HepG2 (cell line): ENCODE measurements at regions not wholly inside any gene's neighbourhood (a gene's known extent, or its start where the extent isn't known, plus 50 kb on each side); places are given as distances from the start of the nearest gene placed in this dataset.

Source experiments
- ATAC-seq: fragments of 200-7000 bp; cut with Tn5 transposase; 3 replicates; pipeline ENCODE4 v1.9.1; 2020; ENCODE audit warnings: mild to moderate bottlenecking, moderate library complexity
- BruUV-seq: library from RNA; stranded (reverse); fragments of 400-500 nt; replicated peaks from 2 replicates; lab custom pipeline; 2021; lab: Mats Ljungman, UMichigan
- CTCF ChIA-PET: fragments of 300-600 bp; formaldehyde crosslinking; extraction: SDS; loops from one replicate; lab custom pipeline; 2021; ENCODE audit warnings: low total read pairs, inconsistent platforms, low intra/inter-chr PET ratio; lab: Yijun Ruan, JAX
- POLR2A ChIA-PET: fragments of 350-600 bp; sonication (Branson Sonifier 250); formaldehyde crosslinking; loops from one replicate; lab custom pipeline; 2020; ENCODE audit warnings: antibody characterized with exemption, inconsistent platforms; lab: Yijun Ruan, JAX
- DNase-seq: peaks from one replicate; pipeline ENCODE4 v3.0.0-alpha.2; 2015; ENCODE audit warnings: low spot score
- FAIRE-seq: peaks from 3 replicates; lab custom pipeline; 2011; peaks lifted over from hg19 to GRCh38; lab: Jason Lieb, UNC
- H2AFZ ChIP-seq: one replicate; pipeline ENCODE4 v1.6.1; 2011; ENCODE audit warnings: low read length, inconsistent platforms
- H3K27ac ChIP-seq: fragments of 300-600 bp; 3 replicates; pipeline ENCODE4 v1.8.0; 2011; ENCODE audit warnings: mixed run types, mild to moderate bottlenecking, mixed read lengths, low read length, inconsistent platforms; ENCODE audit not compliant: insufficient read depth; ENCODE audit errors: extremely low read length
- H3K27me3 ChIP-seq, 2 experiments: fragments of 200-600 bp in 1 of 2; 2 replicates in 1 of 2; 3 replicates in 1 of 2; pipeline versions ENCODE4 v1.6.0 to v1.8.0; 2011; ENCODE audit warnings: low read length in 2 of 2, mild to moderate bottlenecking in 2 of 2, moderate library complexity in 2 of 2, inconsistent platforms in 1 of 2; ENCODE audit not compliant: insufficient read depth in 2 of 2, control insufficient read depth in 1 of 2
- H3K36me3 ChIP-seq, 2 experiments: fragments of 200-600 bp in 1 of 2; replicated peaks in 1 of 2; 2 replicates in 1 of 2; 3 replicates in 1 of 2; pipeline versions ENCODE4 v1.5.1 to v1.8.0; 2011; ENCODE audit warnings: low read length in 2 of 2, inconsistent platforms in 1 of 2; ENCODE audit not compliant: insufficient read depth in 2 of 2, control insufficient read depth in 1 of 2
- H3K4me1 ChIP-seq: 2 replicates; pipeline ENCODE4 v1.5.1; 2012; ENCODE audit warnings: low read length, inconsistent platforms; ENCODE audit not compliant: insufficient read depth
- H3K4me2 ChIP-seq: 2 replicates; pipeline ENCODE4 v1.6.0; 2011; ENCODE audit warnings: low read depth, low read length, inconsistent platforms
- H3K4me3 ChIP-seq, 3 experiments: fragments of 200-600 bp in 1 of 3; sonication (generic), shearing (Covaris generic) in 1 of 3; replicated peaks in 1 of 3; 2 replicates each; pipeline ENCODE4 v1.5.1; 2011 to 2016; ENCODE audit warnings: low read length in 3 of 3, inconsistent platforms in 2 of 3, low read depth in 2 of 3, mild to moderate bottlenecking in 2 of 3, control low read depth in 1 of 3, mixed read lengths in 1 of 3; ENCODE audit not compliant: insufficient read depth in 1 of 3
- H3K79me2 ChIP-seq: one replicate; pipeline ENCODE4 v1.6.1; 2011; ENCODE audit warnings: low read length, inconsistent platforms; ENCODE audit not compliant: insufficient read depth
- H3K9ac ChIP-seq: 2 replicates; pipeline ENCODE4 v1.6.0; 2011; ENCODE audit warnings: mild to moderate bottlenecking, low read depth, low read length, inconsistent platforms; ENCODE audit not compliant: insufficient read depth
- H3K9me3 ChIP-seq: 2 replicates; pipeline ENCODE4 v1.5.1; 2012; ENCODE audit warnings: mild to moderate bottlenecking, low read length
- H4K20me1 ChIP-seq: 2 replicates; pipeline ENCODE4 v1.6.0; 2011; ENCODE audit warnings: inconsistent platforms, mild to moderate bottlenecking, low read length, moderate library complexity; ENCODE audit not compliant: insufficient read depth
- CHCHD3 ChIP-seq: sonication (generic); formaldehyde crosslinking; IDR thresholded peaks from 2 replicates; pipeline ENCODE4 v1.8.0; 2022; ENCODE audit warnings: mild to moderate bottlenecking, missing genetic modification reagents, moderate library complexity
- DNMT1 ChIP-seq: sonication (generic); formaldehyde crosslinking; IDR thresholded peaks from 2 replicates; pipeline ENCODE4 v1.5.1; 2020; ENCODE audit warnings: mild to moderate bottlenecking, missing genetic modification reagents
- MAZ ChIP-seq, 2 experiments: sonication (generic) in 1 of 2; formaldehyde crosslinking in 1 of 2; IDR thresholded peaks; 2 replicates each; pipeline versions ENCODE4 v1.5.0 to v1.6.1; 2012 to 2020; ENCODE audit warnings: low read depth in 2 of 2, mild to moderate bottlenecking in 2 of 2, borderline replicate concordance in 1 of 2, improper control_type of control experiment in 1 of 2, low read length in 1 of 2, missing genetic modification reagents in 1 of 2, moderate library complexity in 1 of 2
- MED13 ChIP-seq: sonication (generic); formaldehyde crosslinking; IDR thresholded peaks from 2 replicates; pipeline ENCODE4 v1.5.0; 2020; ENCODE audit warnings: missing genetic modification reagents
- MTA3 ChIP-seq: sonication (generic); formaldehyde crosslinking; IDR thresholded peaks from 2 replicates; pipeline ENCODE4 v1.4.0; 2020; ENCODE audit warnings: missing genetic modification reagents
- NCOA5 ChIP-seq: sonication (generic); formaldehyde crosslinking; IDR thresholded peaks from 2 replicates; pipeline ENCODE4 v1.4.0; 2020; ENCODE audit warnings: missing genetic modification reagents
- NFE2L2 ChIP-seq: fragments of 150-350 bp; IDR thresholded peaks from 2 replicates; pipeline ENCODE4 v1.6.1; 2014; ENCODE audit warnings: low read length
- NFIB ChIP-seq: sonication (generic); formaldehyde crosslinking; IDR thresholded peaks from 2 replicates; pipeline ENCODE4 v1.9.0; 2021; ENCODE audit warnings: missing genetic modification reagents, mild to moderate bottlenecking, borderline replicate concordance
- SRSF1 ChIP-seq: fragments of 200-400 bp; formaldehyde crosslinking; optimal IDR thresholded peaks from 2 replicates; pipeline ENCODE3; 2017; ENCODE audit warnings: mild to moderate bottlenecking, low read depth, low read length, moderate library complexity
- ZNF160 ChIP-seq: sonication (generic); formaldehyde crosslinking; IDR thresholded peaks from 2 replicates; pipeline ENCODE4 v1.8.0; 2022; ENCODE audit warnings: mild to moderate bottlenecking, inconsistent platforms, missing genetic modification reagents
- ZNF234 ChIP-seq: sonication (generic); formaldehyde crosslinking; conservative IDR thresholded peaks from 2 replicates; pipeline ENCODE4 v1.5.1; 2020; ENCODE audit warnings: mild to moderate bottlenecking, missing genetic modification reagents
- ZNF3 ChIP-seq: IDR thresholded peaks from 2 replicates; pipeline ENCODE4 v1.7.0; 2017; ENCODE audit warnings: inconsistent platforms
- ZNF331 ChIP-seq: sonication (generic); formaldehyde crosslinking; IDR thresholded peaks from 2 replicates; pipeline ENCODE4 v1.4.0; 2020; ENCODE audit warnings: missing genetic modification reagents
- ZNF343 ChIP-seq: sonication (generic); formaldehyde crosslinking; IDR thresholded peaks from 2 replicates; pipeline ENCODE4 v1.4.0; 2020; ENCODE audit warnings: mild to moderate bottlenecking, missing genetic modification reagents
- ZNF605 ChIP-seq: sonication (generic); formaldehyde crosslinking; IDR thresholded peaks from 2 replicates; pipeline ENCODE4 v1.8.0; 2022; ENCODE audit warnings: mild to moderate bottlenecking, missing genetic modification reagents
- ZNF678 ChIP-seq: sonication (generic); formaldehyde crosslinking; IDR thresholded peaks from 2 replicates; pipeline ENCODE4 v1.4.0; 2020; ENCODE audit warnings: mild to moderate bottlenecking, missing genetic modification reagents
- ZZZ3 ChIP-seq: sonication (generic); formaldehyde crosslinking; IDR thresholded peaks from 2 replicates; pipeline ENCODE4 v1.4.0; 2020; ENCODE audit warnings: missing genetic modification reagents, mild to moderate bottlenecking, borderline replicate concordance
- WGBS: methylation state at CpG from one replicate; pipeline ENCODE4 v1.1.6; 2017; ENCODE audit warnings: low lambda C conversion rate; 5-methylcytosine and 5-hydroxymethylcytosine counted together
- in situ Hi-C: cut with HindIII; loops from 2 replicates; pipeline ENCODE4 v1.10.0; 2017; ENCODE audit warnings: low pct_unique_long_range_greater_than_20kb; ENCODE audit not compliant: extremely low pct_ligation_motif_present
- intact Hi-C: fragments of 100-400 bp; cut with micrococcal nuclease; formaldehyde crosslinking; loops from one replicate; pipeline ENCODE4 v1.10.0; 2022; ENCODE audit not compliant: unreplicated experiment
- TF ChIP-seq, protein P1 (sequence below): sonication (generic); formaldehyde crosslinking; IDR thresholded peaks from 2 replicates; pipeline ENCODE4 v1.5.0; 2020; ENCODE audit warnings: mild to moderate bottlenecking, missing genetic modification reagents, borderline replicate concordance

DNA sequence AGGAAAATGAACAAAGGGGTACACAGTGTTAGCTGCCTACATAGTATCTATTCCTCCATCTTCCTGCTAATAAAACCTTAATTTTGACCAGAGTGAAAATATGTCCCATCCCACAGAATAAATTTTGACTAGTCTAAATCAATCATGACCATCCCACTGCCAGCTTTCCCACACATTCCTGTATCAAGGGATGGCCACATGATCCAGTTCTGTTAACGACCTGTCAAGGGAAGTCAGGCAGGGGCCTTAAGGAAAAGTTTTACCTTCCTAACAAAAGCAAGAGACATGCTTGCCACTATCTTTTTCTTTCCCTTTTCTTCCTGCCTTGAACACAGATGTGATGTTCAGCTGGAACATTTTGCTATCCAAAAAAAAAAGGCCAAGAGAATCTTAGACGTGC lies 185.0 kb upstream of the CHAC2 start (continued):
- TF ChIP-seq MTA3 (CRISPR knock-in tag), result no peak
- TF ChIP-seq, protein P1, sequence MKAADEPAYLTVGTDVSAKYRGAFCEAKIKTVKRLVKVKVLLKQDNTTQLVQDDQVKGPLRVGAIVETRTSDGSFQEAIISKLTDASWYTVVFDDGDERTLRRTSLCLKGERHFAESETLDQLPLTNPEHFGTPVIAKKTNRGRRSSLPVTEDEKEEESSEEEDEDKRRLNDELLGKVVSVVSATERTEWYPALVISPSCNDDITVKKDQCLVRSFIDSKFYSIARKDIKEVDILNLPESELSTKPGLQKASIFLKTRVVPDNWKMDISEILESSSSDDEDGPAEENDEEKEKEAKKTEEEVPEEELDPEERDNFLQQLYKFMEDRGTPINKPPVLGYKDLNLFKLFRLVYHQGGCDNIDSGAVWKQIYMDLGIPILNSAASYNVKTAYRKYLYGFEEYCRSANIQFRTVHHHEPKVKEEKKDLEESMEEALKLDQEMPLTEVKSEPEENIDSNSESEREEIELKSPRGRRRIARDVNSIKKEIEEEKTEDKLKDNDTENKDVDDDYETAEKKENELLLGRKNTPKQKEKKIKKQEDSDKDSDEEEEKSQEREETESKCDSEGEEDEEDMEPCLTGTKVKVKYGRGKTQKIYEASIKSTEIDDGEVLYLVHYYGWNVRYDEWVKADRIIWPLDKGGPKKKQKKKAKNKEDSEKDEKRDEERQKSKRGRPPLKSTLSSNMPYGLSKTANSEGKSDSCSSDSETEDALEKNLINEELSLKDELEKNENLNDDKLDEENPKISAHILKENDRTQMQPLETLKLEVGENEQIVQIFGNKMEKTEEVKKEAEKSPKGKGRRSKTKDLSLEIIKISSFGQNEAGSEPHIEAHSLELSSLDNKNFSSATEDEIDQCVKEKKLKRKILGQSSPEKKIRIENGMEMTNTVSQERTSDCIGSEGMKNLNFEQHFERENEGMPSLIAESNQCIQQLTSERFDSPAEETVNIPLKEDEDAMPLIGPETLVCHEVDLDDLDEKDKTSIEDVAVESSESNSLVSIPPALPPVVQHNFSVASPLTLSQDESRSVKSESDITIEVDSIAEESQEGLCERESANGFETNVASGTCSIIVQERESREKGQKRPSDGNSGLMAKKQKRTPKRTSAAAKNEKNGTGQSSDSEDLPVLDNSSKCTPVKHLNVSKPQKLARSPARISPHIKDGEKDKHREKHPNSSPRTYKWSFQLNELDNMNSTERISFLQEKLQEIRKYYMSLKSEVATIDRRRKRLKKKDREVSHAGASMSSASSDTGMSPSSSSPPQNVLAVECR, result no peak
- TF ChIP-seq SRSF1, result no peak

DNA sequence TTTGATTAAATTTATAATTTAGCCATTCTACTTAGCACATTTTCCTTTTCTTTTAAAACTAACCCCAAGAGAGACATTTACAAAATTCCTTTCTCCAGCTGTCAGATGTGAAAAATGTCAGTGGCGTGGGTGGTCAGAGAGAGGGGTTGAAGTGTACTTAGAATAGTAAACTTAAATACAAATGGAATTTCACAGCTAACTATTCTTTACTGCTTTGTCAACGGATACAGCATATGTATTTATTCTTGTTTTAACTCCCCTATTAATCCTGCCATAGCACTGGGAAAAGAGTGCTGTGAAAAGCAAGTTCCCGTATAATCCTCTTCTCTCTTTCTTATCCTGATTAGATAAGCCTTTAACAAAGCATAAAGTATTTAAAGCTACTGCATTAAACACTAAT lies 191.4 kb upstream of the CHAC2 start:
- Histone ChIP-seq H3K9ac (no peak overlapping the region), H3K4me3 (no peak overlapping the region), H4K20me1 (no peaks in the 10 kb centered on the region), H3K4me1 (no peaks in the 10 kb centered on the region), H3K79me2 (no peaks in the 10 kb centered on the region), H3K9me3 (no peaks in the 10 kb centered on the region), H3K4me2 (no peak overlapping the region), H3K36me3 (no peaks in the 10 kb centered on the region), H3K27me3 (peaks cover 0 to 11% of the 10 kb centered on the region in 2 experiments; a peak in 2 of 5 replicates), H2AFZ (no peak overlapping the region), H3K27ac (no peak overlapping the region)
- BruUV-seq, result no TSS peak
- DNase-seq (no peak), ATAC-seq (no peak), FAIRE-seq (no peak)
- ChIA-PET POLR2A (no interaction called here), CTCF (no interaction called here)
- 17% methylated on average over 3 of the region's 3 CpGs for WGBS
- TF ChIP-seq ZNF605 (no peak), MAZ (IDR thresholded peaks at IDR 0.05; ENCODE audit: borderline replicate concordance, low read depth, low read length) (no peak), MAZ (CRISPR knock-in tag; IDR thresholded peaks at IDR 0.05; ENCODE audit: low read depth) (no peak), NFIB (no peak), DNMT1 (CRISPR knock-in tag) (no peak), CHCHD3 (CRISPR knock-in tag) (no peak), ZZZ3 (CRISPR knock-in tag) (no peak), ZNF234 (CRISPR knock-in tag) (no peak), ZNF160 (CRISPR knock-in tag) (no peak), ZNF3 (CRISPR knock-in tag) (no peak), ZNF331 (CRISPR knock-in tag) (no peak), MED13 (CRISPR knock-in tag) (no peak), NFE2L2 (no peak), ZNF343 (CRISPR knock-in tag) (no peak), NCOA5 (CRISPR knock-in tag) (no peak), ZNF678 (CRISPR knock-in tag) (no peak)
- intact Hi-C loops (no loop called here), in situ Hi-C loops (no loop called here)
